AG09309 (cell line): ENCODE measurements at regions not wholly inside any gene's neighbourhood (a gene's known extent, or its start where the extent isn't known, plus 50 kb on each side); places are given as distances from the start of the nearest gene placed in this dataset.

Experiments
- DNase-seq: peaks from one replicate; pipeline ENCODE4 v3.0.0-alpha.2; 2010; ENCODE audit warnings: low read depth
- H3K4me3 ChIP-seq: 2 replicates; pipeline ENCODE4 v1.5.1; 2011; ENCODE audit warnings: mild to moderate bottlenecking, low read depth, low read length, moderate library complexity; ENCODE audit not compliant: control insufficient read depth
- TF ChIP-seq, protein P1 (sequence below): IDR thresholded peaks from 2 replicates; pipeline ENCODE4 v1.5.1; 2011; ENCODE audit warnings: mild to moderate bottlenecking, low read depth, low read length, inconsistent platforms; ENCODE audit not compliant: insufficient read depth, control insufficient read depth; ENCODE audit errors: missing control alignments

DNA sequence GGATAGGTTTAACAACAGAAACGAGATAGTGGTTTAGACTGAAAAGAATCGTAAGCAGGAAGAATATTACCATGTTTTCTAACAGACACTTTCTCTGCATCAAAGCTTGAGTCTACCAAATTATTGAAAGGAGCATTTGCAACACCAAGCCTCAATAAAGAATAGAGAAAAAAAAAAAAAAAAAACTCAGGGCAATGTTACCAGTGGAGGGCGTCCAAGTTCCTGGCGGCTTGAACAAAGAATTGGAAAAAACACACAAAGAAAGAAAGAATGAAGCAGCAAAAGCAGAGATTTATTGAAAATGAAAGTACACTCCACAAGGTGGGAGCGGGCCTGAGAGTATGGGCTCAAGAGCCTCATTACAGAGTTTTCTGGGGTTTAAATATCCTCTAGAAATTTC is 686.5 kb upstream of the ADGRL2 start:
- TF ChIP-seq, protein P1, sequence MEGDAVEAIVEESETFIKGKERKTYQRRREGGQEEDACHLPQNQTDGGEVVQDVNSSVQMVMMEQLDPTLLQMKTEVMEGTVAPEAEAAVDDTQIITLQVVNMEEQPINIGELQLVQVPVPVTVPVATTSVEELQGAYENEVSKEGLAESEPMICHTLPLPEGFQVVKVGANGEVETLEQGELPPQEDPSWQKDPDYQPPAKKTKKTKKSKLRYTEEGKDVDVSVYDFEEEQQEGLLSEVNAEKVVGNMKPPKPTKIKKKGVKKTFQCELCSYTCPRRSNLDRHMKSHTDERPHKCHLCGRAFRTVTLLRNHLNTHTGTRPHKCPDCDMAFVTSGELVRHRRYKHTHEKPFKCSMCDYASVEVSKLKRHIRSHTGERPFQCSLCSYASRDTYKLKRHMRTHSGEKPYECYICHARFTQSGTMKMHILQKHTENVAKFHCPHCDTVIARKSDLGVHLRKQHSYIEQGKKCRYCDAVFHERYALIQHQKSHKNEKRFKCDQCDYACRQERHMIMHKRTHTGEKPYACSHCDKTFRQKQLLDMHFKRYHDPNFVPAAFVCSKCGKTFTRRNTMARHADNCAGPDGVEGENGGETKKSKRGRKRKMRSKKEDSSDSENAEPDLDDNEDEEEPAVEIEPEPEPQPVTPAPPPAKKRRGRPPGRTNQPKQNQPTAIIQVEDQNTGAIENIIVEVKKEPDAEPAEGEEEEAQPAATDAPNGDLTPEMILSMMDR = no peak
- DNase-seq = no peak
- H3K4me3 ChIP-seq = no peak overlapping the region

DNA sequence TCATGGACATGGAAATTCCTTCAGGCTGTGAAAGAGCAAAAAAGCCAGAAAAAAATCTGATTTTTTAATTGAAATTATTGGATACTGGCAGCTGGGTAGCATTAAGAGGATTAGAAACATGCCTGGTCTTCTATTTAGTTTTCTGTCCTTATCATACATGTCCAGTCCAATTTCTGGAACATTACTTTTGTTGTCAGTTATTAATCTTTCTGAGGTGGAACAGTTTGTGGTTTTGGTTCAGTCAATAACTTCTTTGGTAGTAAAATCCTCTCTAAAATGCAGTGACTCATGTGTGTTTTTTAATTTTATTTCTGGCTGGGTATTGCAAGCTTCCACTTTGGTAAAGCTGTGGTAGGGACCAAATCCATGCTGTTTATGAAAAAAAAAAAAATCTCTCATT is 687.0 kb upstream of the ADGRL2 start:
- H3K4me3 ChIP-seq = no peak overlapping the region
- TF ChIP-seq, protein P1 = no peak
- DNase-seq = peak; percentile 28

GRCh38 chr1:81111818-81112217 is 688.9 kb upstream of the ADGRL2 start:
- TF ChIP-seq, protein P1 = no peak
- DNase-seq = no peak
- no peak overlapping the region for H3K4me3 ChIP-seq

GRCh38 chr1:81109038-81109437 is 691.7 kb upstream of the ADGRL2 start:
- TF ChIP-seq, protein P1 = no peak
- DNase-seq = no peak
- no peak overlapping the region for H3K4me3 ChIP-seq

GRCh38 chr1:81097860-81098259 is 702.9 kb upstream of the ADGRL2 start:
- no peak overlapping the region for H3K4me3 ChIP-seq
- TF ChIP-seq, protein P1 = no peak
- DNase-seq = no peak

DNA sequence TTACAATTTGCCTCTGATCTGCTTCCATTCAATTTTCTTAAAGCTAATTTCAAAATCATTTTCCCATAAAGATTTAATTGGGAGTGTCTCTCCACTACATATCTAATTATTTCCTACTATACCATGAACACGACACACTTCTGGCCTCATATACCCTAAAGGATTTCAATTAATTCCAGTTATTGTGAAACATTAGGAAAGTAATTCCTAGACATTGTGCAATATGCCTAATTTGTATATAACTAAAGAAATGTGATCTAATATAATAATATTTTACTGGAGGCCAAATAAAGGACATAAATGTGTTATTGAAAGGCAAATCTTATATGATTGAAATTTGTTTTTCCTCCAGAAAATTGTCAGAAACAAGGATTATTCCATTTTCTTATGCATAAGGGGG is 727.2 kb upstream of the ADGRL2 start:
- TF ChIP-seq, protein P1 = no peak
- H3K4me3 ChIP-seq = no peak overlapping the region

More for the DNA sequence above, 727.2 kb upstream of the ADGRL2 start:
- DNase-seq = no peak
